ENCODE measurements at regions not wholly inside any gene's neighbourhood (a gene's known extent, or its start where the extent isn't known, plus 50 kb on each side); places are given as distances from the start of the nearest gene placed in this dataset.

DNA sequence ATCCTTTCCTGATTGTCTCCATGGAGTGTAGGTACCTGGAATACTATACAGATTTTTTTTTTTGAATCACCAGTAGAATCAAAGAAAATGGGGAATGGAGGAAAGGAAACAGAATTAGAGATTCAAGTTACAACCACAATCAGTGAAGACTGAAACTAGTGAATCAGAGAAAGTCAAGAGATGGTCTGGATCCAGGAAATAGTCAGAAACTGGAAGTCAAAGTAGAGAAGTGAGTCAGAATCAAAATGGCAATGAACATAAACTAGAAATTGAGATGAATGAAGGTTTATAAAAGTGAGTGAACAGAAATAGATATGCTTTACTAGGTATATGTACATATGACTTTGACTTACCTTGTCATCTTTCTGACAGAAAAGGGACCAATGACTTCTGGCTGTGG lies 579.0 kb downstream of the PLCL1 start:
- DNase-seq (ENCODE audit: low spot score), result no peak
- no peak overlapping the region for H3K27ac ChIP-seq (ENCODE audit: low read depth, low read length, poor library complexity, severe bottlenecking)
- intact Hi-C loops (cut with micrococcal nuclease; ENCODE audit: unreplicated experiment), result no loop called here
- H3K36me3 ChIP-seq (ENCODE audit: insufficient read depth, low read length, poor library complexity, severe bottlenecking), result no peaks in the 10 kb centered on the region
- BruUV-seq (replicated peaks), result no TSS peak
- H3K4me3 ChIP-seq (ENCODE audit: low read depth, low read length, poor library complexity, severe bottlenecking), result no peak overlapping the region
- H3K4me1 ChIP-seq (ENCODE audit: insufficient read depth, low read length, poor library complexity, severe bottlenecking), result no peaks in the 10 kb centered on the region
- ChIA-PET CTCF (no interaction called here), POLR2A (ENCODE audit: low non-redundant PET) (no interaction called here)
- H3K27me3 ChIP-seq (replicated peaks; ENCODE audit: insufficient read depth, low read depth, low read length, poor library complexity), result peaks cover 11% of the 10 kb centered on the region
- H3K9me3 ChIP-seq (ENCODE audit: low read depth, low read length, poor library complexity, severe bottlenecking), result no peaks in the 10 kb centered on the region
- TF ChIP-seq CTCF (conservative IDR thresholded peaks at IDR 0.05; ENCODE audit: low read depth, low read length) (no peak), EZH2 (IDR thresholded peaks at IDR 0.05; ENCODE audit: borderline replicate concordance, low read depth, low read length, poor library complexity, severe bottlenecking) (no peak)

DNA sequence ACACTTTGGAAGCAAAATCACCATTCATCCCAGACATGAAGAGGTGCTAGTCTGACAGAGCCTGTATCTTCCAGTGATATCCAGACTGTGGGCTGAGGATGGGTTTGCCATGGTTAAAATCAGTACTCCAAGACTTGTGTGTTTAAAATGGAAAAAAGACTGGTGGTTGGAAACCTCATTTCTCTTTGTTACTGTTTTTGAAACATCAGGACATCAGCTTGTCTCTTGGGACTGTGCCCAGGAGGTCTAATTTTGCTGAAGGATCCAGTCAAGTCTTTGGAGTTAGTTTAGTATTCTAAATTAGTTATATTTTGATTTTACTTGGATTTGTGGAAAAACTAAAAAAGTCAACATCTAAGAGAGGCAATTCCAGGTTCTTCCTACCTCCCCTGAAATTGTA lies 578.4 kb downstream of the PLCL1 start:
- no peak for DNase-seq (ENCODE audit: low spot score)
- H3K4me3 ChIP-seq (ENCODE audit: low read depth, low read length, poor library complexity, severe bottlenecking), result no peak overlapping the region
- intact Hi-C loops (cut with micrococcal nuclease; ENCODE audit: unreplicated experiment), result no loop called here
- H3K9me3 ChIP-seq (ENCODE audit: low read depth, low read length, poor library complexity, severe bottlenecking), result no peaks in the 10 kb centered on the region
- no peaks in the 10 kb centered on the region for H3K4me1 ChIP-seq (ENCODE audit: insufficient read depth, low read length, poor library complexity, severe bottlenecking)
- no TSS peak for BruUV-seq (replicated peaks)
- no peaks in the 10 kb centered on the region for H3K36me3 ChIP-seq (ENCODE audit: insufficient read depth, low read length, poor library complexity, severe bottlenecking)
- H3K27me3 ChIP-seq (replicated peaks; ENCODE audit: insufficient read depth, low read depth, low read length, poor library complexity), result peaks cover 11% of the 10 kb centered on the region
- TF ChIP-seq EZH2 (IDR thresholded peaks at IDR 0.05; ENCODE audit: borderline replicate concordance, low read depth, low read length, poor library complexity, severe bottlenecking) (no peak), CTCF (conservative IDR thresholded peaks at IDR 0.05; ENCODE audit: low read depth, low read length) (no peak)
- POLR2A ChIA-PET (ENCODE audit: low non-redundant PET), result no interaction called here
- H3K27ac ChIP-seq (ENCODE audit: low read depth, low read length, poor library complexity, severe bottlenecking), result no peak overlapping the region
- CTCF ChIA-PET, result no interaction called here

GRCh38 chr2:198376677-198377076 lies 572.3 kb downstream of the PLCL1 start:
- Histone ChIP-seq H3K4me3 (ENCODE audit: low read depth, low read length, poor library complexity, severe bottlenecking) (no peak overlapping the region), H3K27me3 (replicated peaks; ENCODE audit: insufficient read depth, low read depth, low read length, poor library complexity) (no peaks in the 10 kb centered on the region), H3K9me3 (ENCODE audit: low read depth, low read length, poor library complexity, severe bottlenecking) (no peaks in the 10 kb centered on the region), H3K4me1 (ENCODE audit: insufficient read depth, low read length, poor library complexity, severe bottlenecking) (no peaks in the 10 kb centered on the region), H3K27ac (ENCODE audit: low read depth, low read length, poor library complexity, severe bottlenecking) (no peak overlapping the region), H3K36me3 (ENCODE audit: insufficient read depth, low read length, poor library complexity, severe bottlenecking) (no peaks in the 10 kb centered on the region)
- TF ChIP-seq EZH2 (IDR thresholded peaks at IDR 0.05; ENCODE audit: borderline replicate concordance, low read depth, low read length, poor library complexity, severe bottlenecking), result no peak
- TF ChIP-seq CTCF (conservative IDR thresholded peaks at IDR 0.05; ENCODE audit: low read depth, low read length), result no peak
- intact Hi-C loops (cut with micrococcal nuclease; ENCODE audit: unreplicated experiment), result loop anchor here (10.0 kb wide), 1 partner anchor 1368 kb away; no protein-coding TSS in a partner anchor
- ChIA-PET POLR2A (ENCODE audit: low non-redundant PET) (no interaction called here), CTCF (no interaction called here)
- no peak for DNase-seq (ENCODE audit: low spot score)
- BruUV-seq (replicated peaks), result no TSS peak

Measured in A673 (cell line).